LoVo (cell line): ENCODE measurements at regions not wholly inside any gene's neighbourhood (a gene's known extent, or its start where the extent isn't known, plus 50 kb on each side); places are given as distances from the start of the nearest gene placed in this dataset.
"Not testable (repeated sequence)": the region's sequence is repeated elsewhere in the genome, so short reads cannot be mapped to it uniquely, and the experiment has no call there.

ENCODE experiments used
- DNase-seq: peaks from one replicate; pipeline ENCODE4 v3.0.0-alpha.2; 2016; ENCODE audit warnings: low spot score

DNA sequence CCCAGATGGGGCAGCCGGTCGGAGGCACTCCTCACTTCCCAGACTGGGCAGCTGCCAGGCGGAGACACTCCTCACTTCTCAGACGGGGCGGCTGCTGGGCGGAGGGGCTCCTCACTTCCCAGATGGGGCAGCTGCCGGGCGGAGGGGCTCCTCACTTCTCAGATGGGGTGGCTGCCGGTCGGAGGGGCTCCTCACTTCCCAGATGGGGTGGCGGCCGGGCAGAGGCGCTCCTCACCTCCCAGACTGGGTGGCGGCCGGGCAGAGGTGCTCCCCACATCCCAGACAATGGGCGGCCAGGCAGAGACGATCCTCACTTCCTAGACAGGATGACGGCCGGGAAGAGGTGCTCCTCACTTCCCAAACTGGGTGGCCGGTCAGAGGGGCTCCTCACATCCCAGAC lies 55.2 kb upstream of the DHRS4 start:
- not testable (repeated sequence) for DNase-seq

DNA sequence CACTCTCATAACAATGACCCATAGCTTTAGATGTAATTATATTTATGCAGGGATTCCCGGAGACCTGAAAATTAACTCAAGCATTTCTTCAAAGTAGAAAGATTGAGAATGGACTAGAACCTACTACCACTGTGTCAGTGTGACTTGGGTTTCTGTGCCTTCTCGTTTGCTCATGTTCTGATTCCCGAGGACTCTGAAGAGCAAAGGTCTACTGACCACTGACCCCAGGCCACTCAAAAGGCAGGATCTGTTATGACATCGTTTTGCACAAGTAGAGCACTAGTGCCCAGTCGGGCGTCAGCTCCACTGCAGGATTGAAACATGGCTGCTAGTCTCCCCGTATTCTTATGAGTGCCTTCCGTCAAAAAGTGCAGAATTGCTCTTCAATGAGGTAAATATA lies 53.8 kb upstream of the DHRS4 start:
- no peak for DNase-seq

DNA sequence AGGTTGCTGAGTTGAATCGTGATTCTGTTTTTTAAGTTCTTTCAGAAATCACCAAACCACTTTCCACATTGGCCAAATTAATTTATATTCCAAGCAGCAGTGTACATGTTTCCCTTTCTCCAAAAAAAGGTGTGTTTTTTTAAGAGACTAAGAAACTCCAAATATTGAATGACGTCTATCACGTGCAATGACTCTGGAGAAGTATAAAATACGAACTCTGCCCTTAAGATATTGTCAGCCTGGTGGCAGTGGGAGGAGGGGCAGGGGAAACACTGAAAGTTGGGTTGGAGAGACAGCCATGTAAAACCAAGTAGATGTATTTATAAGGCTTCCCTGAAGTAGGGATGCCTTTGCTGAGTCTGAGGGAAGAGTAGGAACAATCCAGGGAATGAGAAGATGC lies 50.1 kb upstream of the DHRS4 start:
- no peak for DNase-seq
